IMR-90 (cell line): ENCODE measurements at regions not wholly inside any gene's neighbourhood (a gene's known extent, or its start where the extent isn't known, plus 50 kb on each side); places are given as distances from the start of the nearest gene placed in this dataset.

Experiments used
- BHLHE40 ChIP-seq: fragments of 150-350 bp; IDR thresholded peaks from 2 replicates; pipeline ENCODE4 v1.6.1; 2016; ENCODE audit warnings: mild to moderate bottlenecking, low read depth, low read length
- CHD1 ChIP-seq: IDR thresholded peaks from 2 replicates; pipeline ENCODE4 v1.6.1; 2012; ENCODE audit warnings: low read depth, low read length, improper control_type of control experiment
- FOS ChIP-seq: fragments of 150-350 bp; IDR thresholded peaks from 2 replicates; pipeline ENCODE4 v1.6.1; 2016; ENCODE audit warnings: low read depth, low read length
- MAZ ChIP-seq: IDR thresholded peaks from 2 replicates; pipeline ENCODE4 v1.6.1; 2012; ENCODE audit warnings: low read depth, mild to moderate bottlenecking, low read length, improper control_type of control experiment, moderate library complexity, borderline replicate concordance
- POLR2A ChIP-seq: IDR thresholded peaks from 2 replicates; pipeline ENCODE4 v1.6.1; 2012; ENCODE audit warnings: mild to moderate bottlenecking, low read depth, low read length
- RAD21 ChIP-seq: IDR thresholded peaks from 2 replicates; pipeline ENCODE4 v1.6.1; 2012; ENCODE audit warnings: low read length, improper control_type of control experiment
- TF ChIP-seq, protein P1 (sequence below): fragments of 150-350 bp; IDR thresholded peaks from 2 replicates; pipeline ENCODE4 v1.6.1; 2017; ENCODE audit warnings: mild to moderate bottlenecking, antibody characterized with exemption, low read length, low read depth
- TF ChIP-seq, protein P2 (sequence below): conservative IDR thresholded peaks from 2 replicates; pipeline ENCODE4 v1.5.1; 2012; ENCODE audit warnings: mild to moderate bottlenecking, low read depth, low read length, improper control_type of control experiment

DNA sequence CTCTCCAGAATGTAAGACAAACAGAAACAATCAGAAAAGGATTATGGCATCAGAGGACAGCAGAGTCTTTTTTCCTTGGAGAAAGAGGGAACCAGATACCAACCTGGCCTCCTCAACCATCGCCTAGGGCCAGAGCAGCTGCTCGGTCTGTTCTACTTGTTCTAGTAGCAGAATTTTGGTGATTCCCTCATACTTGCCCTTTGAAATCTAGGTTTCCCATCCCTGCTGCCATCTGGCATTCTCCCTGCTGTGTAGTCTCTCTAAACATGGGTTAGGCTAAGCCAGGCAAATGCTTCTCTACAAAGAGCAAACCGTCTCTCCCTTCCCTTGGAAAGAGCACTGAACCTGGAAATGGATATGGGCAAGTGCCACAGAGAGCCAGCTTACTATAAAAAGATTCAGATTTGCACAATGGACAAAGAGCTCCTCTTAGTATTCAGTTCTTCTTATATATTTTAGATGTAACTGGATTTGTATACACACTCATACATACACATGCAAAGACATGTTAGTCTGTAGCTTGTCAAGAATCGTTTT lies 208.6 kb upstream of the ST6GAL2 start:
- TF ChIP-seq, protein P1, sequence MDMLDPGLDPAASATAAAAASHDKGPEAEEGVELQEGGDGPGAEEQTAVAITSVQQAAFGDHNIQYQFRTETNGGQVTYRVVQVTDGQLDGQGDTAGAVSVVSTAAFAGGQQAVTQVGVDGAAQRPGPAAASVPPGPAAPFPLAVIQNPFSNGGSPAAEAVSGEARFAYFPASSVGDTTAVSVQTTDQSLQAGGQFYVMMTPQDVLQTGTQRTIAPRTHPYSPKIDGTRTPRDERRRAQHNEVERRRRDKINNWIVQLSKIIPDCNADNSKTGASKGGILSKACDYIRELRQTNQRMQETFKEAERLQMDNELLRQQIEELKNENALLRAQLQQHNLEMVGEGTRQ: no peak
- TF ChIP-seq CHD1: no peak
- TF ChIP-seq FOS: no peak
- TF ChIP-seq, protein P2, sequence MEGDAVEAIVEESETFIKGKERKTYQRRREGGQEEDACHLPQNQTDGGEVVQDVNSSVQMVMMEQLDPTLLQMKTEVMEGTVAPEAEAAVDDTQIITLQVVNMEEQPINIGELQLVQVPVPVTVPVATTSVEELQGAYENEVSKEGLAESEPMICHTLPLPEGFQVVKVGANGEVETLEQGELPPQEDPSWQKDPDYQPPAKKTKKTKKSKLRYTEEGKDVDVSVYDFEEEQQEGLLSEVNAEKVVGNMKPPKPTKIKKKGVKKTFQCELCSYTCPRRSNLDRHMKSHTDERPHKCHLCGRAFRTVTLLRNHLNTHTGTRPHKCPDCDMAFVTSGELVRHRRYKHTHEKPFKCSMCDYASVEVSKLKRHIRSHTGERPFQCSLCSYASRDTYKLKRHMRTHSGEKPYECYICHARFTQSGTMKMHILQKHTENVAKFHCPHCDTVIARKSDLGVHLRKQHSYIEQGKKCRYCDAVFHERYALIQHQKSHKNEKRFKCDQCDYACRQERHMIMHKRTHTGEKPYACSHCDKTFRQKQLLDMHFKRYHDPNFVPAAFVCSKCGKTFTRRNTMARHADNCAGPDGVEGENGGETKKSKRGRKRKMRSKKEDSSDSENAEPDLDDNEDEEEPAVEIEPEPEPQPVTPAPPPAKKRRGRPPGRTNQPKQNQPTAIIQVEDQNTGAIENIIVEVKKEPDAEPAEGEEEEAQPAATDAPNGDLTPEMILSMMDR: no peak
- no peak for TF ChIP-seq POLR2A
- TF ChIP-seq RAD21: no peak
- TF ChIP-seq MAZ: no peak
- no peak for TF ChIP-seq BHLHE40
